ENCODE measurements at regions not wholly inside any gene's neighbourhood (a gene's known extent, or its start where the extent isn't known, plus 50 kb on each side); places are given as distances from the start of the nearest gene placed in this dataset.

GRCh38 chr4:97215409-97215941 is 927.8 kb downstream of the STPG2 start:
- TF ChIP-seq CTCF (IDR thresholded peaks at IDR 0.05; ENCODE audit: insufficient read depth, low read length) (no peak), GABPA (IDR thresholded peaks at IDR 0.05; ENCODE audit: low read depth) (no peak)

Data from HL-60 (cell line).